RWPE1 (cell line): ENCODE measurements at regions not wholly inside any gene's neighbourhood (a gene's known extent, or its start where the extent isn't known, plus 50 kb on each side); places are given as distances from the start of the nearest gene placed in this dataset.

Experiments
- CTCF ChIA-PET: fragments of 350-600 bp; sonication (Branson Sonifier 250); formaldehyde crosslinking; extraction: SDS; loops from one replicate; lab custom pipeline; 2021; lab: Yijun Ruan, JAX
- POLR2A ChIA-PET: fragments of 400-600 bp; formaldehyde crosslinking; extraction: SDS; loops from one replicate; lab custom pipeline; 2020; ENCODE audit warnings: antibody characterized with exemption; ENCODE audit not compliant: low non-redundant PET; lab: Yijun Ruan, JAX
- DNase-seq: peaks from one replicate; pipeline ENCODE4 v3.0.0; 2012; ENCODE audit warnings: low spot score
- H3K27ac ChIP-seq: fragments of 450-650 bp; 2 replicates; pipeline ENCODE4 v1.5.1; 2017
- CTCF ChIP-seq: fragments of 450-650 bp; conservative IDR thresholded peaks from 2 replicates; pipeline ENCODE4 v1.5.1; 2017; ENCODE audit warnings: low read depth, mild to moderate bottlenecking

GRCh38 chr7:16933296-16934279 is 51.8 kb upstream of the AGR3 start:
- ChIA-PET POLR2A (no interaction called here), CTCF (interaction anchor here (0.6 kb wide), 1 partner anchor 713 kb away, joined by 5 read pairs; no protein-coding TSS in a partner anchor)
- no peak for TF ChIP-seq CTCF
- no peak overlapping the region for H3K27ac ChIP-seq
- no peak for DNase-seq

- DNase-seq = no peak
- CTCF ChIA-PET = interaction anchor here (0.6 to 0.7 kb wide), 3 partner anchors 18 to 1477 kb away, joined by 3 to 5 read pairs (median 4); no protein-coding TSS in a partner anchor
- TF ChIP-seq CTCF = no peak
- H3K27ac ChIP-seq = no peak overlapping the region
- POLR2A ChIA-PET = no interaction called here
Measured at GRCh38 chr7:16934722-16935340, 53.0 kb upstream of the AGR3 start.

GRCh38 chr7:16935341-16935735 is 53.6 kb upstream of the AGR3 start:
- ChIA-PET POLR2A (no interaction called here), CTCF (interaction anchor here (0.6 to 0.7 kb wide), 2 partner anchors 19 to 1476 kb away, joined by 3 to 4 read pairs; no protein-coding TSS in a partner anchor)
- no peak for DNase-seq
- no peak overlapping the region for H3K27ac ChIP-seq
- TF ChIP-seq CTCF = no peak

- ChIA-PET POLR2A (no interaction called here), CTCF (interaction anchor here (0.5 to 0.7 kb wide), 2 partner anchors 39 to 45 kb away, joined by 3 read pairs; no protein-coding TSS in a partner anchor)
- no peak for TF ChIP-seq CTCF
- DNase-seq = no peak
- H3K27ac ChIP-seq = no peak overlapping the region
Measured at GRCh38 chr7:16936626-16937422, 55.0 kb upstream of the AGR3 start.

- no peak for DNase-seq
- POLR2A ChIA-PET = no interaction called here
- CTCF ChIA-PET = interaction anchor here (1.1 kb wide), 1 partner anchor 21 kb away, joined by 3 read pairs; no protein-coding TSS in a partner anchor
- no peak overlapping the region for H3K27ac ChIP-seq
- TF ChIP-seq CTCF = no peak
Measured at GRCh38 chr7:16939161-16939560, 57.4 kb upstream of the AGR3 start.
